Skin of body (tissue), 1 donor: ENCODE measurements at regions not wholly inside any gene's neighbourhood (a gene's known extent, or its start where the extent isn't known, plus 50 kb on each side); places are given as distances from the start of the nearest gene placed in this dataset.
"Not testable (repeated sequence)": the region's sequence is repeated elsewhere in the genome, so short reads cannot be mapped to it uniquely, and the experiment has no call there.

Experiments used
- DNase-seq: peaks from one replicate; lab custom pipeline; 2025; lab: John Stamatoyannopoulos, UW

DNA sequence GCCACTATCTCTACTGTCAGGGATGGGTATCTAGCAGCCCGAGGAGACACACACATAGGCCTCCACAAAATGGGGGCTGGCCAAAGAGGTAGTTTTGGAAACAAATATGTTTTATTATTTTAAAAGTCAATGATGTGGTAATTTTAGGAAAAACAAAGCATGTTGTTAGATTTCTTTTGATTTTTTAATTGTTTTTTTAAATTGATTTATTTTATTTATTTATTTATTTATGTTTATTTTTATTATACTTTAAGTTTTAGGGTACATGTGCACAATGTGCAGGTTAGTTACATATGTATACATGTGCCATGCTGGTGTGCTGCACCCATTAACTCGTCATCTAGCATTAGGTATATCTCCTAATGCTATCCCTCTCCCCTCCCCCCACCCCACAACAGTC is 194.8 kb downstream of the EMP1 start:
- not testable (repeated sequence) for DNase-seq

DNA sequence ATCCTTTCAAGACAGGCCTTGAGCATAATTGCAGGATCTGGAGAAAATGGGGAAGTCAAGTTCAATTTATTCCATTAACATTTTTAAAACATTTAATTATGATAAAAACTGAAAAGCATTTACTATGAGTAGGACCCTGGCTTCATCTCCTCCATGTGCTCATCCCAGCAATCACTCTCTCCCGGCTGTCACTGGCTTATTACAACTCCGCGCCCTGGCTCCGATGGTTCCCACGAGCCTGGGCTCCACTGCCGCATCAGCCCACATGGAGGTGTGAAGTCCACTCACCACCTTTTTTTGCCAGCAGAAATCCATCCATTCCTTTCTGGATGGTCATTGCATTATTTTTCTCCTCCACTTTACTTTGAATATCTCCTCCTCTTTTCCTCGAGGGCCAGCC is 194.4 kb downstream of the EMP1 start:
- no peak for DNase-seq

DNA sequence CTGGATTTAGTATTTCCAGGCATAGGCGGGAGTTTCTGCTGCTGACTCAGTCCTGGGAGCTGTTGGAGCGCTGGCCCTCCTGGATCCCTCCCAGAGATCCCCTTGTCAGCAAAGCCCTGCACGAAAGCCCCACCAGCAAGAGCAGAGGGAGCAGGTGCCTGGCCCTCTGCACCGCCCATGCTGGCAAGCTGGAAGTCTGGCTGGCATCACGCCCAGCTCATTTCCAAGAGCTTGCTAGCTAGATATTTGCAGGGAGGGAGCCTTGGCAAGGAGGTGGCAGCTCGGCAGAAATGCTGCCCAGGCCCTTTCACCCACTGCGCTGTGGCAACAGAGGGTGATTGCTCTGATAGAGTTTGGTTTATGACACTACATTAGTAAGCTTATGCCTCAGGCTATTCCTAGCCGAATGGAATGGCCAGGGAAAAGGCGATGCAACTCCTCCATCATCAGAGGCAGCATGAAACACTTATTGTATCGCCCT is 193.9 kb downstream of the EMP1 start:
- DNase-seq = no peak

DNA sequence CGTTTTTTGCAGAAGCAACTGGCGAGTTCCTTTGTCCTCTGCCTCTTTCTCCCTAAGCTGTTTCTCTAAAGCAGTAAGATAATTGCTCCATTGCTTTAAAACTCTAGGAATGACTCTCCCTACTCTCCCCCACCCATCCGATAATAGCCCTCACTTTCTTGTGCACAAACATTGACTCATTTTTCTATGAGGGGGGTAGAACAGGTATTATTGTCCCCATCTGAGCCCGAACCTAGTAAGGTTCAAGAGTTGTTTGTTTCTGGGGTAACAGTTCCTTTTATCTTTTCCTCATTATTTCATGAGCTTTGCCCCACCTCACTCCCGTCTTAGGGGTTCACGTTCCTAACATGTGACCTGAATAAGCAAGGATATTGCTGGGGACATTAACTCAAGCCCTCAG is 190.6 kb downstream of the EMP1 start:
- no peak for DNase-seq

DNA sequence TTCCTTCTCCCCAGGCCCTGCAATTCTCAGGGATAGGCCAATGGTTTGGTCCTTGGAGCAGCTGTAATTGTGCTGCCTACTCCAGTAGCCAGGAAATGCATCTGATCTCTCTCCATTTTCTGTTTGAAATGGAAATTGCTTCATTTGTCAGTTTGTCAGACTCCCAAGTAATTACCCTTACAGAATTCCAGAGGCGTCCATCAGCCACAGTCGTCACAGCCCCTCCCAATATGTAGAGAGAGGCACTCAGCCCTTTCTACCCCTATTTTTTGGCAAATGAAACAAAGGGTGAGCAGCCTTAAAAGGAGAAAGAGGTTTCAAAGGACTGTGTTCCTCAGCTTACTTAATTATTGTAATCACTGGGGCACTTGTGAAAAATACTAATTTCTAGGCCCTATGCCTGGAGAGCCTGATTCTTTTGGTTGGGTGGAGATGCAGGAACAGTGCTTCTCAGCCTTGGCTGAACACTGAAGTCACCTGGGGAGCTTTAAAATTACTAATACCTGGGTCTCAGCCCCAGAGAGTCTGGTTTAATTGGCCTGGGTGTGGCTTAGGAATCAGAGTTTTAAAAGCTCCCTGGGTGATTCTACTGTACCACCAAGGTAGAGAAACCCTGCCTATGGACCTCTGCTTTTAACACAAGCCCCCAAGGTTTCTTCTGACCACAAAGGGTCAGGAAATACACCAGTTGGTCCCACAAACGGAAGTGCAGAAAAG is 190.0 kb downstream of the EMP1 start:
- DNase-seq = no peak

DNA sequence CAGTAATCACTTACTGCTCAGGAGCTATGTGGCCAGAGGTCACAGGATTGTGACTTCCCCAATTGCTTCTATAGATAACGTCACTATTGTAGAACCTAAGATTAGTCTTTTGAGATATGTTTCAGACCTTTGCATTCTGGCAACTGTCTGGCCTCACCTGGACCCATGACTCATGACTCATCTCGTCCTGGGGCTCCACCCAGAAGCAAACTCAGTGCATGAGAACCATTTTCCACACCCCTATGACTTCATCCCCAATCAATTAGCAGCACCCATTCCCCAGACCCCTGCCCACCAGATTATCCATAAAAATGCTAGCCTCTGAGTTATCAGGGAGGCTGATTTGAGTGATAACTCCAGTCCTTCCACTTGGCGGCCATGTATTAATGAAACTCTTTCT is 186.9 kb downstream of the EMP1 start:
- no peak for DNase-seq

DNA sequence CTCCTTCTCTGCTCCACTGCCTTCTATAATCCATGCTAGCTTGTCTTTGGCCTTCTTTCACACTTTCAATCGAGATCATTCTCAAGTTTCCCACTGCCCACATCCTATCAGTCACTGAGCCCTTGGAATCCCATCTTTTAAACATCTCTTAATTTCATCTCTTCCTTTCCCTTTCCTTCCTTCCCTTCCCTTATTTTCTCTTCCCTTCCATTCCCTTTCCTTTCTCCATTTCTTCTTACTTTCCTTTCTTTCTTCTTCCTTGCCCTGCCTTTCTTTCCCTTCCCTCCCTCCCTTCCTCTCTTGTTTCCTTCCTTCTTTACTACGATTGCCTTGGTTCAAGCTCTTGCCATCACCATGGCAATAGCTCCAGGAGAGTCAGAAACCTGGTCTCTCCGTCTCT is 183.8 kb downstream of the EMP1 start:
- DNase-seq = no peak

DNA sequence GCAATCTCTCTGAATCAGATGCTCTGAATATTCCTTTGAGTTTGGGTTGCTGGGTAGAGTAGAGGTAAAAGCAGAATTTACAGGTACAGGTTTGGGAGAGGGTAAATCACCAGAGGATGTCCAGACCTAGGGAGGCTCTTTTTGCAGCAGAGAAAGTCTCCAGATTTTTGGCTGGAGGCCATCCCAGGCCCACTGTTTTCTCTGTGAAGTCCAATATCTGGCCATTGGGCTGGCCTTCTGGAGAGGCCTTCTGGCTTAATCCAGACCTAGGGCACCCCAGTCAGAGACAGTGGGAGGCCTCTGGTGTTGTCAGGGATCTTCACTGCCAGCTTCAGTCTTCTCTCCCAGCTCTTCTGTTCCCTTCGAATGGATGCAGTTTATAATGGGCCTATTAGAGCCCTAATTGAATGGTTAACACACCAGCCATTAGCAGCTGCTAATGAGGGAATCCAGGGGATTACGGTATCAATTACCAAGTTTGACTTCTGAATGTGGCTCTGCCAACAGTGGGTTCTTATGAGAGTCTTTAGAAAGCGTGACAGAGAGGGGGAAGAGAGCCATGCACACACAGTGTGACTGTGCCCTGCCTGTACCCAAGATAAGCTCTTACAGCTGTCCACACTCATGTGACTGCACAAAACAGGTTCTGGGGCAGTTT is 183.1 kb downstream of the EMP1 start:
- no peak for DNase-seq

DNA sequence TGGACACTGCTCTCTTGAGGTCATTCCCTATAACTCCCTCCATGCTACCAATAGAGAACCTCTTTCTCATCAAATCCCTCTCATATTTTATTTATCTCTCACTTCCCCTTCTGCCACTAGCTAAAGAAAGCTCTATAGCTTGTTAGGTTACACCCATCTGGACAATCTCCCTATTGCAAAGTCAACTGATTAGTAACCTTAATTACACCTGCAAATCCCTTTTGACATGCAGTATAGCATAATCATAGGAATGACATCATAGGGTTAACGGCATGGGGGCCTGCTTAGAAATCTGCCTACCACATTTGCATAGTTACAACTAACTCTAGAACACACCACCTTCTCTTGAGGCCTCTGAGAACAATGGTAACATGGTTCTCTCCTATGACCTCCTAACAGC is 181.2 kb downstream of the EMP1 start:
- DNase-seq = no peak

DNA sequence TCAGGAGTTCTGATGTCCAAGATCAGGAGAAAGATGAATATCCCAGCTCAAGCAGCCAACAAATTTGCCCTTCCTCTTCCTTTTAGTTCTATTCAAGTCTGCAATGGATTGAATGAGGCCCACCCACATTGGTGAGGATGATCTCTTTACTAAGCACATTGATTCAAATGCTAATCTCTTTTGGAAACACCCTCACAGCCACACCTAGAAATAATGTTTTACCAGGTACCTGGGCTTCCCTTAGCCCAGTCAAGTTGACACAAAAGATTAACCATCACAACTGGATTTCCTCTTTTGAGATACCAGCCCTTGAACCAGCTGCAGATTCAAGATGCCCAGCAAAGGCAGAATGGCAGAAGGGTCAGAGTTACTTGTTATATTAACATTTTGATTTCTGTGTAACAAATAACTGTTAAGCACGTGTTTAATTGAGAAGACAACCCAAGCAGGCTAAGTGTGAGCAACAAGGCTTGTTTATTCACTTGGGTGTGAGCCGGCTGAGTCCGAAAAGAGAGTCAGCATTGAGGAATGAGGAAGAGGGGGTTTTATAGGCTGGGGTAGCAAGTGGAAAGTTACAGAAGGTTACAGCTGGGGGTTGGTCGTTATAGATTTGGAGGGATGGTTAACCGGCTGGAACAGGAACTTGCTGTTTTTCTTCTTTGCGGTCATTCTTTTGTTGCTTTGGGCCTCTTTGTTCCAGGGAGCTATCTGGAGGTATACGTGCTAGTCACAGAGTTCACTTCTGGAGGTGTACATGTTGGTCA is 180.3 kb downstream of the EMP1 start:
- DNase-seq = no peak

DNA sequence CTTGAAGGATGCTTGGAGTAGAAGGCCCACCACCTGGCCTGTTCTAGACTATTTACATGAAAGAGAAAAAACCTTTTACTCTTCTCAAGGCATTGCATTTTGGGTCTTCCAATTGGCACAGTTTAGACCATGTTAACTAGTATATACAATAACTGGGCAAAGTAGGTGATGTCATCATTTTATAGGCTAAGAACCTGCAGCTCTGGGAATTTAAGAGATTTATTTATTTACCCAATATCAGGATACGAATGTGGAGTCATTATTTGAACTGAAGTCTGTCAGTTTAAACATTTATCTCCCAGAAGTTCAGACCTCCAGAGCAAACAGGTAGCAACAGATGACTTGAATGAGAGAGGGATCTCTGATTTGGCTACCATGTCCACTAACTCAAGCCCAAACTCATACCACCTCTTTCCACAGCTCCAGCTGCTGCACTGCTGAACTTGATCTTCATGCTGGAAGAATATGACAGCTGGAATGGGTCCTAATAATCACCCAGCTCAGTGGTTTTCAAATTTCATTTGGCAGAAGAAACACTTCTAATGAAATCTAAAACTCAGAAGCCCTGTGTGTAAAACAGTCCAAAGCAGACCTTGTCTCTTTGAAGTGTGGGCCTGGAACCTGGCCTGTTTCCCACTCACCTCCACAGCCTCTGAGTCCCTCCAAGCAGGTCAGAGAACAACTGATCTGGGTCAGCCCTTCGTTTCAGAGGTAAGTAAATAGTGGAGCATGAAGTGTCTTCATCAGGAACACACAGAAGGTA is 179.2 kb downstream of the EMP1 start:
- DNase-seq = no peak

DNA sequence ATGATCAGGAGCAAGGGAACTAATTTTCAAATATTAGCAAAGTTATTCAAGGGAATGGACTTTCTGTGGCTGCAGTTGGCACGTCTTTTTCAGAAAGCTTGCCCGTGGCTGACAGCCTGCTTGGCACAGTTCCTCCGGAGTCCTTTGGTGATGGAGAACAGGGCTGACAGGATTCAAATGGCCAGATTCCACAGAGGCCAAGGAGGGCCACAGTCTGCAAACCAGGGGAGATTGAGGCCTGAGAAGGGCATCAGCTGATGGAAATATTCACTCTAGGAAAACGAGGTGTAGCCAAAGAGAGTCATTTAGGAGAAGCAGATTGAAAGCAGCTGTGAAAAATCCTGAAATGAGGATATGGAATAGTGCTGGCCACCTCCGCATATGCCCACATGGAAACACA is 178.3 kb downstream of the EMP1 start:
- no peak for DNase-seq

DNA sequence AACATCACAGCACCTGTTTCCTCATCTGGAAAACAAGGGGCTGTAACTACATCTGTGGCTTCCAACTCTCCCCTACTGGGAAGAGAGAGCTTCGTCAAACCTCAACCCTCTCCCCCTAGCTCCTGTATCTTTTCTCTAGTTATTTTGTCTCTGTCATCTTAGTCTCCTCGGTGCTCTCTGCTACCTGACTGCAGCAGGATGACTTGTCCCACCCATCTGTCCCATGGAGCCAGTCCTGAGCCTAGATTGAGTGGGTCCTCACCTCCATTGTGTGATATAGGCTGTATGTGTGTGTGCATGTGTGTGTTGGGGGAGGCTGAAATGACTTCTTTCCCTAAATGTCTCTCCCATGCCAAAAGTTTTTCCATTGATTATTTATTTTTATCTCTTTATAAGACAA is 177.3 kb downstream of the EMP1 start:
- no peak for DNase-seq

DNA sequence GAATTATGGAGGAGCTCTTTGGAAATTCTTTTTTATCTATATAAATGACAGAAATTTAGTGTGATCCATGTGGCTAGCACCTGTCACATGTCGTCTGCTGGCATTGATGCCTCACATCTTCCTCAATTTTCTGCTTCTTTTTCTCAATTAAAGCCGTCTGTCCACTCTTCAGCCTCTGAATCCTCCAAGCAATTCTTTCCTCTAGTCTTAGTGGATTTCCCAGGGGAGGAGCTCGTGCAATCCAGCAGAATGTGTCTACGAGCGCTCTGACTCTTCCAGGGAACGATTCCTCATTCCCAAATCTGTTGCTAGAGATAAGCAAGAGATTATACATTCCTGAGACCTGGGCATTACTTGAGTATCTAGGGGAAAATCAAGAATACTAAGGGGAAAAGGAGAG is 176.6 kb downstream of the EMP1 start:
- no peak for DNase-seq

DNA sequence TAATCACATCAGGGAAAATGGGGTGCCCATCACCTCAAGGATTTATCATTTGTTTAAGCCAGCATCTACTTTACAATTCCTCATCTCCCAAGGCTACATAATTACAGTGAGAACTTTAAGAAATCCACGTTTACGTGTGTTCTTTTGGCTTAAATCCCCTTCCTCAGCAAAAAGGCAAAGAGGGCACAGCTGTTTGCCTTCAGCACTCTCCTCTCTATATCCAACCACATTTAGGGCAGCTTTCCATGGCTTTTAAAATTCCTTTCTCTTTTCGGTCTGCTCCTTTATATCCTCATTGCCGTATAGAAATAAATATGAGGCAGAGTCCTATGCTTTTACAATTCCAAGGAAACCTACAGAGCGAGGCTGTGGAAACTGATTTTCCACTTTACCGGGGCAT is 175.9 kb downstream of the EMP1 start:
- DNase-seq = no peak

DNA sequence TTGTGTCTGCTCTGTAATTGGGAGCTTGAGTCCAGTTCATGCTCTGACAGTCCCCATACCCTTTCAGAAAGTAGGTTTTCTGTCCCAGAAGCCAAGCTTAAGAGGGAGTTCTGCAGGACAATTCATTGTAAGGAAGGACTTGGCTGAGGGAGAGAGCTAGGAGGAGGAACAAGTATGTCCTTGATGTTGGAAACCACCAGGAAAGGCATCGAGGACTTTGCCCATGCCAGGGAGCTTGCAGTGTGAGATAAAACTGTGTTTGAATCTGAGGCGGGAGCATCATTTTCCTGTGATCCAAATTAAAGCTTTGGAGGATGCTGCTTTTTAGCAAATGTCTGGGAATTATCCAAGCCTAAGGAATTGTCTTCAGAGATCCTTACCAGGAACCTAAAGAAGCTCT is 175.3 kb downstream of the EMP1 start:
- DNase-seq = no peak

DNA sequence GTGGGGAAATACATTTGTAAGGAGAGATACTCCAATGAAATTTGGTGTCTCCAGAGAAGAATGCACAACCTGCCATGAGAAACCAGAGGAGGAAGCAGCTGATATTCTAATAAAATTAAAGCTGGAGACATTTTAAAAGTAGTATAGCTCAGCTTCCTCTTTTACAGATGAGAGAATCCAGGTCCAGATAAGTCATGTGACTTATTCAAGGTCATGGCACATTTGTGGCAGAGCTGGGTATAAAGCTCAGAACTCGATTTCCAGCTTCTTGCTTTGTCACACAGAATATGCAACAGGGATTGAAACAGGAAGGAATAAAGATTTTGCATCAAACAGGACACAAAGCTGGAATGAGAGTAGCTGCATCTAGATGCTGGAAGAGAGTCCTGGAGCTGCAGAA is 174.8 kb downstream of the EMP1 start:
- DNase-seq = no peak

DNA sequence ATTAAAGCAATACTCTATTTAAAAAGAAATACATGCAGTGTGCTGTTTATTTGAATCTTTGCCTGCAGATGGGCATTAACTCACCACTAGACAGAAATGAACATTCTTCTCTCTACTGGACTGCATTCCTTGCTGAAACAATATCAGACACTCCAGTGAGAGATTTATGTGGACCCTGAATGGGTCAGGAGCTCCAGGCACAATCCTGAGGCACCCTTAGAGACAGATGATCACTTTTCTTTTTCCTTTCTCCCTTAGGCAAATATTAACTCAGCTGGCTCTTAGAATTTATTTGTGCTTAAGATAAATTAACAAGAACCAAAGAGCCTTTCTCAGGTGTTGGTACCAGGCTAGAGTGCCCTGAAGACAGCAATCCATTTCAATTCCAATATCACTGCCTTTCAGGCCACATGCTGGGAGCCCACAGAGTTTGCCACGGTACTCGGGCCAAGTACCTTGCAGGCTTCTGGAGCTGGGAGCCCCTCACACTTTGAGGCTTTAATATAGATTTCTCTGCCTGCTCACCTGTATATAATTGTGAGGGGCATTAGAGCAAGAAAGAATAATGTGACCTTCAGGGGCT is 173.0 kb downstream of the EMP1 start:
- DNase-seq = no peak

DNA sequence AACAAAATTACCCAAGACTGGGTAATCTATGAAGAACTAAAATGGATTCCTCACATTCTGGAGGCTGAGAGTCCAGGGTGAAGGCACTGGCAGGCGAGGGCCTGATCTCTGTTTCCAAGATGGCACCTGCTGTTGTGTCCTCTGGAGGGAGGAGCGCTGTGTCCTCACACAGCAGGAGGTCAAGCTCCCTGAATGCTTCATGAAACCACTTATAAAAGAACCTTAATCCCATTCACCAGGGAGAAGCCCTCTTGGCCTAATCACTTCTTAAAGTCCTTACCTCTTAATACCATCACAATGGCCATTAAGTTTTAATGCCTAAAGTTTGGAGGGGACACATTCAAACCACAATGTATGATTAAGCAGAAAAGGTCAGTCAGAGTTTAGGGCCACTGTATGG is 172.4 kb downstream of the EMP1 start:
- no peak for DNase-seq

DNA sequence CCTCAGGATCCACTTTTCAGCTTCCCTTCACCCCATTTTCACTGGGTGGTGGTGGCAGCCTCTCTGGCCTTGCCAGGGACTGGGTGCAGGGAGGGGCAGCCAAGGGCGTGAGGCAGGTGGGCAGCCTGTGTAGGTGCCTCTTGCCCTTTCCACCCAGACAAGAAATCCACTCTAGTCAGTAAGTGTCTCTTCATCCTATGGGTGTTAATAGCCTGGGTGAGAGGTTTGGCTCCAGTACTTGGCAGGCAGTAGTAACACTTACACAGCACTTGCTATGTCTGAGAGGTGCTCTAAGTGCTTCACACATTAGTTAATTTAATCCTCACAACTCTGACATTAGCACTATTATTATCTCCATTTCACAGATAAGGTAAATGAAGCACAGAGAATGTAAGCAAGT is 171.9 kb downstream of the EMP1 start:
- DNase-seq = no peak

DNA sequence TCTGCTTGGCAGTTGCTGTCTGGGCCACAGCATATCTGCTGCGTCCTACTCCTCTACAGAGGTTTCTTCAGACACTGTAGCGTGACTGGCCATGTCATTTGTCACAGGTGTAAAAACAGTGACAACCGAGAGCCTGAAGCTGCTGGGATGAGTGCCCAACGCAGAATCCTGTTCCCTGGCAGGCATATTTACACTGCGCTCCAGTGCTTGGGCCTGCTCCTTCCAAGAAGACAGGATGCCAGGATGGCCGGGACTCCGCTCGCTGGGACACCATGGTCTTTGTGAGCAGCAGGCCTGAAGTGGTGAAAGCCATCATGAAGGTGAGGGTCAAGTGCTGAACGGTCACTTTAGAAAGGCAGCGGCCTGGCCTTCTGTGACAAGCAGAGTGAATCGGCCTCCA is 171.4 kb downstream of the EMP1 start:
- DNase-seq = no peak
